HG02852 (cell line): ENCODE measurements at regions not wholly inside any gene's neighbourhood (a gene's known extent, or its start where the extent isn't known, plus 50 kb on each side); places are given as distances from the start of the nearest gene placed in this dataset.
A peak's percentile ranks its signal among the peaks of the same experiment; 100 is the strongest.
"Not testable (repeated sequence)": the region's sequence is repeated elsewhere in the genome, so short reads cannot be mapped to it uniquely, and the experiment has no call there.

Experiments used
- ATAC-seq: cut with Tn5 transposase; IDR thresholded peaks from one replicate; pipeline ENCODE4 v1.9.1; 2021; ENCODE audit warnings: mild to moderate bottlenecking, moderate library complexity; ENCODE audit not compliant: unreplicated experiment

DNA sequence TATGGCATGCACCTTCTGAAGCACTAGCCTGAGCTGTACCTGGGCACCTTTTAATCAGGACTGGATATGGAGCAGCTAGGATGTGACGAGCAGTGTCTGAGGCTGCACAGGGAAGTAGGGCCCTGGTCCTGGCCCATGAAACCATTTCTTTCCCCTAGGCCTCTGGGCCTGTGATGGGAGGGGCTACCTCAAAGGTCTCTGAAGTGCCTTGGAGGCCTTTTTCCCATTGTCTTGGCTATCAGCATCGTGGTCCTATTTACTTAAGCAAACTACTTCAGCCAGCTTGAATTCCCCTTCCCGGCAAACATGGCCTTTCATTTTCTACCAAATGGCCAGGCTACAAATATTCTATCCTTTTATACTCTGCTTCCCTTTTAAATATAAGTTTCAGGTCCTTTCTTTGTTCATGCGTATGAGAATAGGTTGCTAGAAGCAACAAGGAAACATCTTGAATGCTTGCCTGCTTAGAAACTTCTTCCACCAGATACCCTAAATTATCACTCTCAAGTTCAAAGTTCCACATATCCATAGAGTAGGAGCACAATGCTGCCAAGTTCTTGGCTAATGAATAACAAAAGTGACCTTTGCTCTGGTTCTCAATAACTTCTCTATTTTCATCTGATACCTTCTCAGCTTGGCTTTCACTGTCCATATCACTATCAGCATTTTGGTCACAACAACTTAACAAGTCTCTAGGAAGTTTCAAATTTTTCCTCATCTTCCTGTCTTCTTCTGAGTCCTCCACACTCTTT is 673.1 kb downstream of the HTR1B start:
- no peak for ATAC-seq

DNA sequence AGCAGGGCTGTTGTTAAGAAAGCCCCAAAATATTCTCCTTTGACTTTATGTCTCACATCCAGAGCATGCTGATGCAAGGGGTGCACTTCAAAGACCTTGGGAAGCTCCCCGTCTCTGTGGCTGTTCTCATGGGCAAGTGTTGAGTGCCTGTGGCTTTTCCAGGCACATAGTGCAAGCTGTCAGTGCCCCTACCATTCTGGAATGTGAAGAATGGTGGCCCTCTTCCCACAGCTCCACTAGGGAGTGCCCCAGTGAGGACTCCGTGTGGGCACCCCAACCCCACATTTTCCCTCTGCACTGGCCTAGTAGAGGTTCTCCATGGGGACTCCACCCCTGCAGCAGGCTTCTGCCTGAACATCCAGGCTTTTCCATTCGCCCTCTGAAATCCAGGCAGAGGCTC is 673.7 kb downstream of the HTR1B start:
- no peak for ATAC-seq

DNA sequence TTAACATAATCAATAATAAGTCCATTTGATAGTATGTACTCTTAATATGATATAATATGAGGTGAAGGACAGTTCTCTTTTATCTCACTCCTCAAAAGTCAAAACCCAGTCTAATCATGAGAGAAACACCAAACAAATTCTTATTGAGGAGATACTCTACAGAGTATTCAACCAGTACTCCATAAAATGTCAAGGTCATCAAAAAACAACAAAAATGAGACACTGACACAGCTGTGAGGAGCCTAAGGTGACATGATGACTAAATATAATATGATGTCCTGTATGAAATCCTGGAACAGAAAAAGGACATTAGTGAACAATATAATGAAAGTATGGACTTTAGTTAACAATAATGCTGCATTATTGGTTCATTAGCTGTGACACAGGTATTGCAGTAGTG is 675.1 kb downstream of the HTR1B start:
- no peak for ATAC-seq

DNA sequence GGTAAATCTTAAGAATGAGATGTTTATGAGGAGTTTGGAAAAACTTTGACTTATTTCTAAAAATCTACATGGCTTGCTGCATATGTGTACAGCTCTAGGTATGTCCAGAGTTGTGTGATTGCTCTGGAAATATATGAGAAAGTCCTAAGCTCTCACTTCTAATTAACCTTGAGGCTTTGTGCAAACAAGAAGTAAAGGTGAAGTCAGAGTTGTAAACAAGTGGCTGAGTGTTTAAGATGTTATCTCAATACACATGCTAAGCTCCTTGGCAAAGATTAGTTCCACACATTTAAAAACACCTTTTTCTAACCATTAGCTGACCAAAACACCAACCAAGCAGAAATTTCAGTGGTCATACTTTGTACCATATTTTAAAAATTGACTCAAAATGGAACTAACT is 684.2 kb downstream of the HTR1B start:
- peak; percentile 65 for ATAC-seq

DNA sequence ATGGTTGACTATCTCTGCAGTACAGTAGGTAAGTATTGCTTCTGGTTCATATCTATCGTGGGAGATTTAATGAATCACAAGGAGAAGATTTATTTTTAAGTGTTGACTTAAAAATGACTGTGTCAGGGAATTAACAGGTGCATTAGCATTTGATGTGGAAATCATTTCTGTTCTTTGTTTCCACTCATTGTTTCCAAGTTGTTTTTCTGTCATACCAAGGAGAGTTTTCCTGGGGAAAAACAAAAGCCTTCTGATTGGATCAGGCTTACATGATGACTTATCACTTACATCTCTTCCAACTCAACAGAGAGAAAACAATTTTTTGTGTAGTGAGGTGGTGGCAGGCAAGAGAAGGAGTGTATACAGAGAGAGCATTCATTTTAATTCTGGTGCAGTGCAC is 686.4 kb downstream of the HTR1B start:
- no peak for ATAC-seq

DNA sequence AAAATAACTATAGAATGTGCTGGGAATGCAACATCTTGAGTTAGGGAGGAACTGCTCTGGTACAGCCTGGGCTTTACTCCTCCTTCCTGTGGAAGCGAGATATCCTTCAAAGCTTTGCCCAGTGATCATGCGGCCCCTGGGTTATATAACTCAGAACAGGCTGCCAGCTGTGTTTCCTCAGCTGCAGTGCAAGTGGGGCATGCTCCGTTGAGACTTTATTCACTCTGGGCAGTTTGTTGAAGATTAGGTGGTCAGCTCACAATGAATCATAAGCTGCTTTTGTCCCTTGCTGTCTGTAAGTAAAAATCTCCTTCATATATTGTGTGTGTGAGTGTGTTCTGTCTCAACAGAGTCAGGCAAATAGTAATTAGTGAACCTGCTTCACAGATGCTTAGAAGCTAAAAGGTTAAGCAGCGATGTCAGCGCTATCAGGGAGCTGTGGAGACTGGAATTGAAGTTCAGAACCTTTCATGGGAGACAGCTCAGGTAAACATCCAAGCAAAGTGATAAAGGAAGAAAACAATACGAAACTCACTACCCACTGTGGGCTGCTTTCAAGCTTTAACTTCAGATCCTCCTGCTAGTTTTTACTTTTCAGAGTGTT is 688.4 kb downstream of the HTR1B start:
- no peak for ATAC-seq

DNA sequence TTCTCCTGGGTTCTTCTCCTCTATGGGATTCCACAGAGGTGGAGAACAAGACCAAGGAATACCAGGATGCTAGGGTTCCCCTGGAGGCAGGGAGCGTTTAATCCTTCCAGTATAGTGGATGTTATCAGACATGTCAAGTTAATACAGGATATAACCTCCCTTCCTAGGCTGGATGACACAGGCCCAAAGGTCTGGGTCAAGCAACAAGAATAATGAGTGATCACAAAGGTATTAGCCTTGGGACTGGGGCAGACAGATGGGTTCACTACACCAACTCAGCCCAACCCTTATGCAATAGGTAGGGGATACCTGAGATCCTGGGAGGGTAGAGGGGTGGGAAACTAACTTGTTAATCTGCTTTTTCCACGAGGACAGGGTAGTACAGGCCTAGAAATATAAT is 690.3 kb downstream of the HTR1B start:
- ATAC-seq: no peak

DNA sequence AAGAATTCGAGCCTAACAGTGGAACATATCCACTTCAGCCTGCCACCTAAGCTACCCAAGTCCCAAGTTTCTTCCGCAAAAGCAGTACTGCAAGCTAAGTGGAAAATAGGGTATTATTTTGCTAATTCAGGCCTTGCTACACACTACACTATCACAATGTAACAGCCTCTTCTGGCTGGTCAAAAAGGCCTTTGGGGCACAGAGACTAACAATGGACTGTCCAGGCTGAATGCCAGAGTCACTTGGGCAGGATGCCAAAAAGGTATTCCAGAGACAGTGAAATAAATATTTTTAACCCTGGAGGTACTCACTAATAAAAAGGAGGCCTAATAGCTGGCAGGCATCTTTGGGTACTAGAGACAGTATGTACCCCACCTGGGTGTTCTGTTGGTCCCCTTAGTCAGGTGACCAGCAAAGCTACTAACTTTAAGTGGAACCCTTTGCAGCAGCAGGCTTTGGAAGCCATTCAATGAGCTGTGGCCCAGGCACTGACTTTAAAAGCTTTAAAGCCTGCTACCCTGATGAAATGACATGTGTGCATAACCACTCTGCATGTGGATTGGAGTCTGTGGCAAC is 692.1 kb downstream of the HTR1B start:
- no peak for ATAC-seq

DNA sequence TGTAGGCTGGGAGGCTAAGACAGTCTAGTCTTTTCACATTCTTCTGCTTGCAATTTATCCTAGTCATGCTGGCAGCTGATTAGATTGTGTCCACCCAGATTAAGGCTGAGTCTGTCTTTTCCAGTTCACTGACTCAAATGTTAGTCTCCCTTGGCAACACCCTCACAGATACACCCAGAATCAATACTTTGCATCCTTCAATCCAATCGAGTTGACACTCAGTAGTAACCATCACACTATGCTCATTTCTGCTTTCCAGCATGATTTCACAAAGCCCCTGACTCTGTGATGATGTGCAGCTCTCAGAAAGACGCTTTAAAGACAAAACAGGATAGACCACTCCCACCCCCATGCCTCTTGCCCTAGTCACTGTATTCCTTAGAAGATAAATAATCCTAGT is 693.0 kb downstream of the HTR1B start:
- no peak for ATAC-seq

DNA sequence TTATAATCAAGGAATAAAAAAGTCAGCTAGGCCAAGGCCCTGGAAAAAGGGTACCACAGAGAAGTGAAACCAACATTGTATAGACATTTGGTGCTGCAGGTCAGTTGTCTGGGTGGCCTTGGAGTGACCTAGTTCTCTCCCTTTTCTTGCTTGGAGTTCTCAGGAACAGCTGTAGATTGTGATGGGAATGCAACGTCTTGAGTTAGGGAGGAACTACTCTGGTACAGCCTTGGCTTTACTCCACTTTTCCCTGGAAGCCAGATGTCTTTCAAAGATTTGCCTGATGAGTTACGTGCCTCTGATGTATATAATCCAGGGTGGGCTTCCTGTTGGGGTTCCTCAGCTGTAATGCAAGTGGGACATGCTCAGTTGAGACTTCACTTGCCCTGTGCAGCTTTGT is 694.7 kb downstream of the HTR1B start:
- no peak for ATAC-seq

DNA sequence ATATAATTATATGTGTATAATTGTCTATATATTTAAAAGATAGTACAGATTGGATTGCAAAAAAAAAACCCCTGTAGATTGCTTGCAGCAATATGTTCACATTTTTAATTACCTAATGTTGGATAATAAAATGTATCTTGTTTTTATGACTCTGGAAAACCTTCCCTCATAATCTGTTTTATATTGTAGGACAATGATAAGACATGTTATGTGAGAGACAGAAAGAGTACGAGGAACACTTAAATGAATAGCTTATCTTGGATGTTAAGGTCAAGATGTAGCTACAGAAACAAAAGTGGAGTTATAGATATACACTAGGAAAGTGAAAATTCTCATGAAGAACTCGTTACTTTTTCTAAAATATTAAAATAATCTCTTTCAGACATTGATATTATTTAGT is 691.6 kb upstream of the IMPG1 start:
- no peak for ATAC-seq

DNA sequence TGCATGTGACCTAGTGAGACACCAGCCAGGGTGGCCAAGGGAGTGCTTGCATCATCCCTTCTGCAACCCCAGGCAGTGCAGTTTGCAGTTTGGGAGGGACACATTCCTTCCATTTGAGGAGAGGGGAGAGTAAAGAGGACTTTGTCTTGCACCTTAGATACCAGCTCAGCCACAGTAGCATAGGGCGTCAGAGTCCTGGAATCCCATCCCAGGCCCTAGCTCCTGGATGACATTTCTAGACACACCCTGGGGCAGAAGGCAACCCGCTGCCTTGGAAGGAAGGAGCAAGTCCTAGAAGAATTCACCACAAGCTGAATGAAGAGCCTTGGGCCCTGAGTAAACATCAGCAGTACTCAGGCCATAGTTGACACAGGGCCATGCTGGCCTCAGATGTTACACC is 680.4 kb upstream of the IMPG1 start:
- no peak for ATAC-seq

DNA sequence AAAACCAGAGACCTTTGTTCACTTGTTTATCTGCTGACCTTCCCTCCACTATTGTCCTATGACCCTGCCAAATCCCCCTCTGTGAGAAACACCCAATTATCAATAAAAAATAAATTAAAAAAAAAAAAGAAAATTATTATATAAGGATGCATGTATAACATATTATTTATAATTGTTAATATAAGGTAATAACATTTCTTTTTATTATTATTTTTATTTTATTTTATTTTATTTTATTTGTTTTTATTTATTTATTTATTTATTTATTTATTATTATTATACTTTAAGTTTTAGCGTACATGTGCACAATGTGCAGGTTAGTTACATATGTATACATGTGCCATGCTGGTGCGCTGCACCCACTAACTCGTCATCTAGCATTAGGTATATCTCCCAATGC is 672.9 kb upstream of the IMPG1 start:
- ATAC-seq: not testable (repeated sequence)

DNA sequence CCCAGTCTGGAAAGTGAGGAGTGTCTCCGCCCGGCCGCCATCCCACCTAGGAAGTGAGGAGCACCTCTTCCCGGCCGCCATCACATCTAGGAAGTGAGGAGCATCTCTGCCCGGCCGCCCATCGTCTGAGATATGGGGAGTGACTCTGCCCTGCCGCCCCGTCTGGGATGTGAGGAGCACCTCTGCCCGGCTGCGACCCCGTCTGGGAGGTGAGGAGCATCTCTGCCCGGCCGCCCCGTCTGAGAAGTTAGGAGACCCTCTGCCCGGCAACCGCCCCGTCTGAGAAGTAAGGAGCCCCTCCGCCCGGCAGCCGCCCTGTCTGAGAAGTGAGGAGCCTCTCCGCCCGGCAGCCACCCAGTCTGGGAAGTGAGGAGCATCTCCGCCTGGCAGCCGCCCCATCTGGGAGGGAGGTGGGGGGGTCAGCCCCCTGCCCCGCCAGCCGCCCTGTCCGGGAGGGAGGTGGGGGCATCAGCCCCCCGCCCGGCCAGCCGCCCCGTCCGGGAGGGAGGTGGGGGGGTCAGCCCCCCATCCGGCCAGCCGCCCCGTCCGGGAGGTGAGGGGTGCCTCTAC is 671.8 kb upstream of the IMPG1 start:
- not testable (repeated sequence) for ATAC-seq

DNA sequence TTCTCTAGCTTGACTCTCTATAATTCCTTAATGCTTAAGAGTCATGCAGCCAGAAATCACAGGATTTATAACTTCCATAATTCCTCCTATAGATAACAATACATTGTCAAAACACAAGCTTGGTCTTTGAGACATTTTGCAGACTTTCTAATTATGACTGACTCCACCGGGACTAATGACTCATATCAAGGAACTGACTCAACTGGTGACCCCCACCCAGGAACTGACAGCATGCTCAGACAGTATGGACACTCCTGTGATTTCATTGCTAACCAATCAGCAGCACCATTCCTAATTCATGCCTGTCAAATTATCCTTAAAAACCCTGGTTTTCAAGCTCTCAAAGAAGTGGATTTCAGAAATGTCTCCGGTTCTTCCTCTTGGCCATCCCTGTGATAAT is 670.5 kb upstream of the IMPG1 start:
- no peak for ATAC-seq

DNA sequence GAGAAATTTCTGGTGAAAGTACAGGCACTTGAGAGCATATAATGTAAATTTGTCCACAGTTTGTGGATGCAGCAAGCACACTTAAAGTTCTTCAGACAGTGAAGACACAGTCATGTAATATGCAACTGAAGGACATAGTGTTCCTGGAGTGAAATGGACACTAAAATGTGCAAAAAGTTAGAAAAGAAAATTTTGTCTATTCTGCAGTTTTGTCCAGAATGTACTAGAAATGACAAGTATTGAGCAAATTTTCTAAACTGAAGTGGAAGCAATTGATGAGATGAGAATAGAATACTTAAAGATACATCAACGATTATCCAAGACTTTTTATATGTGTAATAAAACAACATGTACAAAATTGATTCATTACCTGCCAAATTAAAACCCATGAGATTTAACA is 647.0 kb upstream of the IMPG1 start:
- no peak for ATAC-seq

DNA sequence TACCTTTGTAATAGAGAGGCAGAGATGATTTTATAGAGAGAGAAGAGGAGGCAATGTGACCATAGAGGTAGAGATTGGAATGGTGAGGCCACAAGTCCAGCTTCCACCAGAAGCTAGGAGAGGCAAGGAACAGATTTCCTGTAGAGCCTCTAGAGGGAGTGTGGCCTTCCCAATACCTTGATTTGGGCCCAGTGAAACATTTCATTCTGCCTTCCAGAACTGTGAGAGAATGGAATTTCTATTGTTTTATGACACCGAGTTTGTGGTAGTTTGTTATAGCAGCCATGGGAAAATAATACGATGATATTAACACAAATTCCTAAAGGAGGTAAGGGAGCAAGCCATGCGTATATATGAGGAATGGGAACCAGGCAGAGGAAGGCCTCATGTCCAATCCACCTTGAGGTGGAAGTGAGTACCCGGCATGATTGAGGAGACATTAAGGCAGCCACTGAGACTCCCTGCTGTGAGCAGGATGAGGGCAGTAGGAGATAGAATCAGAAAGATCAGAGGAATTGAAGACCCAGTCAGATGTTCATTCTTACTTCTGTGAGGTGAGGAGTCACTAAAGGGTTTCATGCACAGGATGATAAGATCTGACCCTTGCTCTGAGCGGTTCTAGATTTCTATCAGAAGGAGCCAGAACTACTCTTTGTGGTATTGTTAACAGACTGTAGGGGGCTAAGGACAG is 636.3 kb upstream of the IMPG1 start:
- no peak for ATAC-seq

DNA sequence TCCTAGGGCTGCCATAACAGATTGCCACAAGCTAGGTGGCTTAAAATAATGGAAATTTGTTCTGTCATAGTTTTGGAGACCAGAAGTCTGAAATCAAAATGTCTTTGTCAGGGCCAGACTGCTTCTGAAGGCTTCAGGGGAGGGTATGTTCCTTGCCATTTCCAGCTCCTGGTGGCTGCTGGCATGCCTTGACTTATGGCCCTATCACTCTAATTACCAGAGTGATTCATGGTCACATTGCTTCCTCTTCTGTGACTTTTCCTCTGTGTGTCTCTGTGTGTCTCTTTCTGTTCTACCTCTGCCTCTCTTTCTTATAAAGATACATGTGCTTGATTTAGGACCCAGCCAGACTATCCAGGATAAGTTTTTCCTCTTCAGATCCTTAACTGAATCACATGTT is 635.2 kb upstream of the IMPG1 start:
- ATAC-seq: no peak

DNA sequence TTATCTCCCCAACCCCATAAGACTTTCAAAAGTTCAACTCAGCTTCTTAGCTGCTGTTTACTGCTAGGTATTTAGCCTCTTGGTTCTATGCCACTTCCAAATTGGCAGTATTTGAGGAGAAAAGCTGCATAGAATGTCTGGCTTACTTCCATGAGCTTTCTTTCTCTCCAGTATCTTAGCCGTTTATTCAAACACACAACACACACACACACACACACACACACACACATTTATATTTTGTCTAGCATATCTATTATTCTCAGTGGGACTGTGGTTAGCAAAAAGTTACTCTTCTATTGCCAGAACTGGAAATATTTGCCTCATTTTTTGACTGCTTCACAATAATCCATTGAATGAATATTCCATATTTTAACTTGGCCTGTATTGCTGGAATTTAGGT is 634.2 kb upstream of the IMPG1 start:
- no peak for ATAC-seq

DNA sequence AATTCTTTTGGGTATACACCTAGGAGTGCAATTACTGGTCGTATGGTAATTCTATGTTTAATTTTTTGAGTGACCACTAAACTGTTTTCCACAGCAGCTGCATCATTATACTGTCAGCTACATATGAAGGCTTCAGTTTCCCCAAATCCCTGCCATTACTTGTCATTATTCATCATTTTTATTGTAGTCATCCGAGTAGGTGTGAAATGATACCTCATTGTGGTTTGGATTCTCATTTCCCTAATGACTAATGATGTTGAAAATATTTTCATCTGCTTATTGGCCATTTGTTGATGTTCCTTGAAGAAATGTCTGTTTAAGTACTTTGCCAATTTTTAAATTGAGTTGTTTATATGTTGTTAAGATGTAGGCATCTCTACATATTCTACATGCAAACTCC is 633.6 kb upstream of the IMPG1 start:
- no peak for ATAC-seq

DNA sequence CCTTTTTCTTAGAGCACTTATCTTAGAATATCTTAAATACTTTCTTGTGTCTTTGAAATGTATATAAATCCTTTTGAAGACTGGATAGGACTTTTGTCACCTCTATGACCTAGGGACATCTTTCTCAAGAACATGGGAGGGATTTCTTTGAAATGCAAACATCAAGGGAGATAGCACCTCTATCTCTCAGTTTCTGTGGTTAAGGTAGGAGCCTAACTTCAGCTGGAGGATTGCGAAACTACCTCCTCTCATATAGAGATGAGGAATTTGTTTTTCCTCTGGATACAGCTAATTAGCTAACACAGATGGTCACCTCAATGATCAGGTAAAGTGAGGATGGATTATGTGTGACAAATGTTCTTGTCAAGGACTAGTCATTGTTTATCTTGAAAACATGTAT is 631.3 kb upstream of the IMPG1 start:
- ATAC-seq: no peak

DNA sequence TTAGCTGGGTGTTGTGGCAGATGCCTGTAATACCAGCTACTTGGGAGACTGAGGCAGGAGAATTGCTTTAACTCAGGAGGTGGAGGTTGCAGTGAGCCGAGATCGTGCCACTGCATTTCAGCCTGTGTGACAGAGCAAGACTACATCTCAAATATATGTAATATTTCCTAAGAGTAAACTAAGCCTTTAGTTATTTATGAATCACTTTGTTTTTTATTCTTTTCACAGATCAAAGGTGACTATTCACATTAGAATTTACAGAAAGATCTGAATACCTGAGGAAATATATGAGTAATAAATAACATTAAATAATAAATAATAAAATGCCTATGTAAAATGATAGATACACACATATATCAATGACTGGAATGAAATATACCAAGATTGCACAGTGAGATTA is 630.8 kb upstream of the IMPG1 start:
- no peak for ATAC-seq
